ENCODE measurements at regions not wholly inside any gene's neighbourhood (a gene's known extent, or its start where the extent isn't known, plus 50 kb on each side); places are given as distances from the start of the nearest gene placed in this dataset.

GRCh38 chrY:8121825-8122224, 1210.3 kb upstream of the AMELY start:
- no peak overlapping the region for H3K27ac ChIP-seq (ENCODE audit: low read depth, low read length, poor library complexity, severe bottlenecking)
- H3K9ac ChIP-seq (ENCODE audit: low read length) = no peak overlapping the region
- H3K9me3 ChIP-seq (ENCODE audit: low read length) = no peaks in the 10 kb centered on the region
- H3K4me1 ChIP-seq (ENCODE audit: insufficient read depth, low read length, severe bottlenecking) = no peaks in the 10 kb centered on the region
- no peaks in the 10 kb centered on the region for H3F3A ChIP-seq (ENCODE audit: insufficient read depth, low read length)
- H3K4me2 ChIP-seq (ENCODE audit: low read length) = no peak overlapping the region
- H3K27me3 ChIP-seq (ENCODE audit: insufficient read depth, low read length) = no peaks in the 10 kb centered on the region
- H3K79me2 ChIP-seq (ENCODE audit: insufficient read depth, low read length) = no peaks in the 10 kb centered on the region
- TF ChIP-seq EZH2 (IDR thresholded peaks at IDR 0.05; ENCODE audit: borderline replicate concordance, low read length) (no peak), CTCF (IDR thresholded peaks at IDR 0.05; ENCODE audit: low read length) (no peak)
- H3K9me2 ChIP-seq (ENCODE audit: low read depth, low read length) = no peaks in the 10 kb centered on the region
- no peak overlapping the region for H2AFZ ChIP-seq (ENCODE audit: low read length)
- H3K36me3 ChIP-seq (ENCODE audit: insufficient read depth, low read length) = no peaks in the 10 kb centered on the region
- H4K20me1 ChIP-seq (ENCODE audit: insufficient read depth, low read length) = no peaks in the 10 kb centered on the region
- no peak overlapping the region for H3K4me3 ChIP-seq (ENCODE audit: low read depth, low read length, poor library complexity, severe bottlenecking)

- H3K9me3 ChIP-seq (ENCODE audit: low read length) = no peaks in the 10 kb centered on the region
Measured at GRCh38 chrY:8094429-8094828, 1182.9 kb upstream of the AMELY start.

GRCh38 chrY:8092926-8093325, 1181.4 kb upstream of the AMELY start:
- H4K20me1 ChIP-seq (ENCODE audit: insufficient read depth, low read length) = no peaks in the 10 kb centered on the region
- H3K79me2 ChIP-seq (ENCODE audit: insufficient read depth, low read length) = no peaks in the 10 kb centered on the region
- no peak overlapping the region for H3K4me3 ChIP-seq (ENCODE audit: low read depth, low read length, poor library complexity, severe bottlenecking)
- no peak for TF ChIP-seq CTCF (IDR thresholded peaks at IDR 0.05; ENCODE audit: low read length)
- TF ChIP-seq EZH2 (IDR thresholded peaks at IDR 0.05; ENCODE audit: borderline replicate concordance, low read length) = no peak
- H3K36me3 ChIP-seq (ENCODE audit: insufficient read depth, low read length) = no peaks in the 10 kb centered on the region
- H3K9ac ChIP-seq (ENCODE audit: low read length) = no peak overlapping the region
- H3K27me3 ChIP-seq (ENCODE audit: insufficient read depth, low read length) = no peaks in the 10 kb centered on the region
- no peak overlapping the region for H3K4me2 ChIP-seq (ENCODE audit: low read length)
- no peaks in the 10 kb centered on the region for H3K9me3 ChIP-seq (ENCODE audit: low read length)
- H3F3A ChIP-seq (ENCODE audit: insufficient read depth, low read length) = no peaks in the 10 kb centered on the region
- H3K4me1 ChIP-seq (ENCODE audit: insufficient read depth, low read length, severe bottlenecking) = no peaks in the 10 kb centered on the region
- H2AFZ ChIP-seq (ENCODE audit: low read length) = no peak overlapping the region
- H3K27ac ChIP-seq (ENCODE audit: low read depth, low read length, poor library complexity, severe bottlenecking) = no peak overlapping the region
- H3K9me2 ChIP-seq (ENCODE audit: low read depth, low read length) = no peaks in the 10 kb centered on the region

More at GRCh38 chrY:8094429-8094828, 1182.9 kb upstream of the AMELY start:
- Histone ChIP-seq H3K9ac (ENCODE audit: low read length) (no peak overlapping the region), H2AFZ (ENCODE audit: low read length) (no peak overlapping the region), H3K79me2 (ENCODE audit: insufficient read depth, low read length) (no peaks in the 10 kb centered on the region), H3K27me3 (ENCODE audit: insufficient read depth, low read length) (no peaks in the 10 kb centered on the region), H3K4me1 (ENCODE audit: insufficient read depth, low read length, severe bottlenecking) (no peaks in the 10 kb centered on the region), H3K4me3 (ENCODE audit: low read depth, low read length, poor library complexity, severe bottlenecking) (no peak overlapping the region), H3K9me2 (ENCODE audit: low read depth, low read length) (no peaks in the 10 kb centered on the region), H3F3A (ENCODE audit: insufficient read depth, low read length) (no peaks in the 10 kb centered on the region), H4K20me1 (ENCODE audit: insufficient read depth, low read length) (no peaks in the 10 kb centered on the region), H3K36me3 (ENCODE audit: insufficient read depth, low read length) (no peaks in the 10 kb centered on the region), H3K27ac (ENCODE audit: low read depth, low read length, poor library complexity, severe bottlenecking) (no peak overlapping the region), H3K4me2 (ENCODE audit: low read length) (no peak overlapping the region)
- TF ChIP-seq EZH2 (IDR thresholded peaks at IDR 0.05; ENCODE audit: borderline replicate concordance, low read length) (no peak), CTCF (IDR thresholded peaks at IDR 0.05; ENCODE audit: low read length) (no peak)
